Keratinocyte (primary cell): ENCODE measurements at regions not wholly inside any gene's neighbourhood (a gene's known extent, or its start where the extent isn't known, plus 50 kb on each side); places are given as distances from the start of the nearest gene placed in this dataset.

ENCODE experiments used
- DNase-seq: peaks from one replicate; pipeline ENCODE4 v3.0.0-alpha.2; 2011; ENCODE audit warnings: low read depth, missing footprints, low spot score
- FAIRE-seq: peaks from 2 replicates; lab custom pipeline; 2011; peaks lifted over from hg19 to GRCh38; lab: Jason Lieb, UNC
- H2AFZ ChIP-seq: 2 replicates; pipeline ENCODE4 v1.6.0; 2012; ENCODE audit warnings: low read length, control low read depth, inconsistent platforms; ENCODE audit not compliant: control insufficient read depth
- H3K27ac ChIP-seq: 2 replicates; pipeline ENCODE4 v1.5.1; 2011; ENCODE audit warnings: low read length; ENCODE audit not compliant: control insufficient read depth, insufficient read depth
- H3K27me3 ChIP-seq: 3 replicates; pipeline ENCODE4 v1.6.0; 2011; ENCODE audit warnings: low read length; ENCODE audit not compliant: control insufficient read depth, insufficient read depth; ENCODE audit errors: extremely low read depth
- H3K36me3 ChIP-seq, 2 experiments: 2 replicates in 1 of 2; 3 replicates in 1 of 2; pipeline ENCODE4 v1.5.1; 2011; ENCODE audit warnings: low read length in 2 of 2, mild to moderate bottlenecking in 1 of 2; ENCODE audit not compliant: control insufficient read depth in 2 of 2, insufficient read depth in 2 of 2; ENCODE audit errors: extremely low read depth in 1 of 2
- H3K4me1 ChIP-seq: 3 replicates; pipeline ENCODE4 v1.5.1; 2011; ENCODE audit warnings: low read length; ENCODE audit not compliant: control insufficient read depth, insufficient read depth; ENCODE audit errors: extremely low read depth
- H3K4me2 ChIP-seq: 3 replicates; pipeline ENCODE4 v1.6.0; 2011; ENCODE audit warnings: low read depth, low read length; ENCODE audit not compliant: control insufficient read depth, insufficient read depth; ENCODE audit errors: extremely low read depth
- H3K4me3 ChIP-seq, 3 experiments: fragments of 200-600 bp in 1 of 3; sonication (generic) in 1 of 3; 2 replicates in 2 of 3; 3 replicates in 1 of 3; pipeline ENCODE4 v1.5.1; 2011 to 2016; ENCODE audit warnings: low read length in 3 of 3, mild to moderate bottlenecking in 3 of 3, control low read depth in 2 of 3, inconsistent platforms in 1 of 3, low read depth in 1 of 3, mixed read lengths in 1 of 3, mixed run types in 1 of 3, moderate library complexity in 1 of 3; ENCODE audit not compliant: control insufficient read depth in 2 of 3, insufficient read depth in 2 of 3; ENCODE audit errors: extremely low read depth in 1 of 3
- H3K79me2 ChIP-seq: 2 replicates; pipeline ENCODE4 v1.6.0; 2012; ENCODE audit warnings: low read length; ENCODE audit not compliant: control insufficient read depth, insufficient read depth
- H3K9ac ChIP-seq: 3 replicates; pipeline ENCODE4 v1.6.0; 2011; ENCODE audit warnings: low read length; ENCODE audit not compliant: control insufficient read depth, insufficient read depth; ENCODE audit errors: extremely low read depth
- H3K9me1 ChIP-seq: 3 replicates; pipeline ENCODE4 v1.6.0; 2011; ENCODE audit warnings: low read length; ENCODE audit not compliant: control insufficient read depth, insufficient read depth; ENCODE audit errors: extremely low read depth
- H3K9me3 ChIP-seq: 2 replicates; pipeline ENCODE4 v1.5.1; 2012; ENCODE audit warnings: low read depth, low read length; ENCODE audit not compliant: control insufficient read depth
- H4K20me1 ChIP-seq: 3 replicates; pipeline ENCODE4 v1.6.0; 2011; ENCODE audit warnings: low read length; ENCODE audit not compliant: control insufficient read depth, insufficient read depth; ENCODE audit errors: extremely low read depth
- EZH2 ChIP-seq: IDR thresholded peaks from one replicate; pipeline ENCODE4 v1.6.1; 2012; ENCODE audit warnings: inconsistent platforms, mild to moderate bottlenecking, low read length, moderate library complexity
- dilution Hi-C: fragments of 300-500 bp; cut with MboI; formaldehyde crosslinking; loops from one replicate; pipeline ENCODE4 v1.7.0; 2020; ENCODE audit warnings: low sequenced_read_pairs; ENCODE audit not compliant: extremely low pct_ligation_motif_present
- TF ChIP-seq, protein P1 (sequence below), 3 experiments: IDR thresholded peaks in 1 of 3; conservative IDR thresholded peaks in 1 of 3; optimal IDR thresholded peaks in 1 of 3; 2 replicates in 2 of 3; 3 replicates in 1 of 3; pipeline versions ENCODE3 to v1.5.1; 2011; ENCODE audit warnings: low read length in 3 of 3, mild to moderate bottlenecking in 3 of 3, moderate library complexity in 2 of 3, control low read depth in 1 of 3, inconsistent platforms in 1 of 3; ENCODE audit not compliant: insufficient read depth in 2 of 3; ENCODE audit errors: extremely low read depth in 1 of 3

DNA sequence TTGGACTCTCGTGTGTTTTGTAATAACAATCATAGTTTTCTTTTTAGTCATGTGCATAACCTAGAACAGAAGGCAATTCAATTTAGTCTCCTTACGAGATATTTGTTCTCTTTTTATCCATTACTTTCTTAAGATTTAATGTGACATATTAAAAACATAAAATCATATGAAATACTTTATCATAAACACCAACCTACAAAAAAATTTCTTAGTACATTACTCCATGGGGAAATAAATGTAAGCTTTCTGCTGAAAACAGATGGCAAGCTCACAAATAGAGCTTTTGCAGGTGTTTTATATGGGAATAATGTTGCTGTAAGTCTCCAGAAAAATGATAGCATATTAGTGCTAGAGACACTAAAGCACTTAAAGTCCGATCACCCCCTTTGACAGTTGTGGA is 1035.2 kb upstream of the ARRDC3 start:
- FAIRE-seq: no peak
- no peaks in the 10 kb centered on the region for H4K20me1 ChIP-seq
- TF ChIP-seq, protein P1, sequence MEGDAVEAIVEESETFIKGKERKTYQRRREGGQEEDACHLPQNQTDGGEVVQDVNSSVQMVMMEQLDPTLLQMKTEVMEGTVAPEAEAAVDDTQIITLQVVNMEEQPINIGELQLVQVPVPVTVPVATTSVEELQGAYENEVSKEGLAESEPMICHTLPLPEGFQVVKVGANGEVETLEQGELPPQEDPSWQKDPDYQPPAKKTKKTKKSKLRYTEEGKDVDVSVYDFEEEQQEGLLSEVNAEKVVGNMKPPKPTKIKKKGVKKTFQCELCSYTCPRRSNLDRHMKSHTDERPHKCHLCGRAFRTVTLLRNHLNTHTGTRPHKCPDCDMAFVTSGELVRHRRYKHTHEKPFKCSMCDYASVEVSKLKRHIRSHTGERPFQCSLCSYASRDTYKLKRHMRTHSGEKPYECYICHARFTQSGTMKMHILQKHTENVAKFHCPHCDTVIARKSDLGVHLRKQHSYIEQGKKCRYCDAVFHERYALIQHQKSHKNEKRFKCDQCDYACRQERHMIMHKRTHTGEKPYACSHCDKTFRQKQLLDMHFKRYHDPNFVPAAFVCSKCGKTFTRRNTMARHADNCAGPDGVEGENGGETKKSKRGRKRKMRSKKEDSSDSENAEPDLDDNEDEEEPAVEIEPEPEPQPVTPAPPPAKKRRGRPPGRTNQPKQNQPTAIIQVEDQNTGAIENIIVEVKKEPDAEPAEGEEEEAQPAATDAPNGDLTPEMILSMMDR (optimal IDR thresholded peaks at IDR 0.05 in 1 of 3, IDR thresholded peaks at IDR 0.05 in 1 of 3, conservative IDR thresholded peaks at IDR 0.05 in 1 of 3; ENCODE audit: extremely low read depth in 1 of 3, insufficient read depth in 2 of 3, low read length in 3 of 3): no peak
- TF ChIP-seq EZH2: no peak
- no peak overlapping the region for H3K4me3 ChIP-seq
- H3K9me1 ChIP-seq: no peaks in the 10 kb centered on the region
- no peak overlapping the region for H3K27ac ChIP-seq
- H3K4me1 ChIP-seq: no peaks in the 10 kb centered on the region
- DNase-seq: no peak
- H3K9ac ChIP-seq: no peak overlapping the region
- no peaks in the 10 kb centered on the region for H3K79me2 ChIP-seq
- dilution Hi-C loops: no loop called here
- H3K4me2 ChIP-seq: no peak overlapping the region
- H3K36me3 ChIP-seq: no peaks in the 10 kb centered on the region
- H3K27me3 ChIP-seq: no peaks in the 10 kb centered on the region
- H2AFZ ChIP-seq: no peak overlapping the region
- H3K9me3 ChIP-seq: no peaks in the 10 kb centered on the region

DNA sequence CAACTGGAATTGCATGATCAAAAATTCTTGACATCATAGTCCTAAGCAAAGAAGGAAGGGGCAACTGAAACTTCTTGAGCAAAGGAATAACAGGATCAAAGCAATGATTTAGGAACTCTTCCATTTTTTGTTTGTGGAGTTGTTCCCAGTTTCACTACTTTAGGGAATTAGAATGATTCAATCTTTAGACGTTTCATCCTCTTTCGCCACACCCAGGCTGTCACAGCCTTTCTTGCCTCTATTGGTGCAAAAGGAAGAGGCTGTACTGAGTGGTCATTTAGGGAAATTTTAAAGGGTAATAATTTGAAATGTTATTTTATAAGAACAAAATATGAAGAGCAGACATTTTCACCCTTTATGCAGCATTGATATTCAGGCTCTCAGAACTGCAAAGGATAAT is 1026.0 kb upstream of the ARRDC3 start:
- dilution Hi-C loops: no loop called here
- H2AFZ ChIP-seq: no peak overlapping the region
- H3K4me3 ChIP-seq: no peak overlapping the region
- no peaks in the 10 kb centered on the region for H4K20me1 ChIP-seq
- H3K79me2 ChIP-seq: no peaks in the 10 kb centered on the region
- FAIRE-seq (no peak), DNase-seq (no peak)
- H3K36me3 ChIP-seq: no peaks in the 10 kb centered on the region
- TF ChIP-seq, protein P1 (optimal IDR thresholded peaks at IDR 0.05 in 1 of 3, IDR thresholded peaks at IDR 0.05 in 1 of 3, conservative IDR thresholded peaks at IDR 0.05 in 1 of 3; ENCODE audit: extremely low read depth in 1 of 3, insufficient read depth in 2 of 3, low read length in 3 of 3): no peak
- TF ChIP-seq EZH2: no peak
- no peaks in the 10 kb centered on the region for H3K4me1 ChIP-seq
- no peaks in the 10 kb centered on the region for H3K27me3 ChIP-seq
- no peaks in the 10 kb centered on the region for H3K9me1 ChIP-seq
- no peak overlapping the region for H3K9ac ChIP-seq
- no peak overlapping the region for H3K27ac ChIP-seq
- H3K4me2 ChIP-seq: no peak overlapping the region
- no peaks in the 10 kb centered on the region for H3K9me3 ChIP-seq
